H9 (cell line): ENCODE measurements at regions not wholly inside any gene's neighbourhood (a gene's known extent, or its start where the extent isn't known, plus 50 kb on each side); places are given as distances from the start of the nearest gene placed in this dataset.

Source experiments
- DNase-seq: peaks from one replicate; pipeline ENCODE4 v3.0.0-alpha.2; 2017
- H2AFZ ChIP-seq: one replicate; pipeline ENCODE4 v1.6.1; 2013; ENCODE audit warnings: mild to moderate bottlenecking, low read length, control low read depth, moderate library complexity
- H2AK5ac ChIP-seq: 2 replicates; pipeline ENCODE4 v1.6.1; 2013; ENCODE audit warnings: low read length, control low read depth, mixed read lengths; ENCODE audit not compliant: insufficient read length
- H2BK120ac ChIP-seq: one replicate; pipeline ENCODE4 v1.6.1; 2013; ENCODE audit warnings: low read depth, mild to moderate bottlenecking, low read length, control low read depth, inconsistent platforms; ENCODE audit not compliant: poor library complexity, severe bottlenecking
- H2BK12ac ChIP-seq: 2 replicates; pipeline ENCODE4 v1.6.1; 2013; ENCODE audit warnings: low read length, control low read depth, mixed read lengths, low read depth; ENCODE audit not compliant: insufficient read length
- H2BK15ac ChIP-seq: 2 replicates; pipeline ENCODE4 v1.6.1; 2013; ENCODE audit warnings: low read depth, low read length, control low read depth
- H2BK20ac ChIP-seq: one replicate; pipeline ENCODE4 v1.6.1; 2013; ENCODE audit warnings: low read depth, mild to moderate bottlenecking, low read length, control low read depth, inconsistent platforms; ENCODE audit not compliant: poor library complexity, severe bottlenecking
- H2BK5ac ChIP-seq: 2 replicates; pipeline ENCODE4 v1.6.1; 2013; ENCODE audit warnings: low read length, control low read depth, mixed read lengths; ENCODE audit not compliant: insufficient read length
- H3K14ac ChIP-seq: 2 replicates; pipeline ENCODE4 v1.6.1; 2013; ENCODE audit warnings: low read length, control low read depth; ENCODE audit not compliant: insufficient read depth
- H3K18ac ChIP-seq: 2 replicates; pipeline ENCODE4 v1.6.1; 2013; ENCODE audit warnings: low read depth, mild to moderate bottlenecking, mixed read lengths, low read length, control low read depth; ENCODE audit not compliant: insufficient read length
- H3K23ac ChIP-seq: 2 replicates; pipeline ENCODE4 v1.6.1; 2013; ENCODE audit warnings: low read length, control low read depth, mixed read lengths, low read depth; ENCODE audit not compliant: insufficient read length
- H3K23me2 ChIP-seq: 2 replicates; pipeline ENCODE4 v1.6.1; 2013; ENCODE audit warnings: low read depth, mild to moderate bottlenecking, mixed read lengths, low read length, control low read depth; ENCODE audit not compliant: insufficient read length, poor library complexity, severe bottlenecking
- H3K27ac ChIP-seq: 2 replicates; pipeline ENCODE4 v1.5.1; 2013; ENCODE audit warnings: low read length, control low read depth, mixed read lengths, low read depth; ENCODE audit not compliant: insufficient read length
- H3K27me3 ChIP-seq: 2 replicates; pipeline ENCODE4 v1.6.1; 2013; ENCODE audit warnings: low read length, control low read depth, inconsistent platforms; ENCODE audit not compliant: insufficient read depth
- H3K4ac ChIP-seq: 2 replicates; pipeline ENCODE4 v1.6.1; 2013; ENCODE audit warnings: low read depth, mild to moderate bottlenecking, control low read depth, inconsistent platforms, low read length, moderate library complexity
- H3K4me1 ChIP-seq: 2 replicates; pipeline ENCODE4 v1.6.1; 2013; ENCODE audit warnings: low read length, control low read depth, inconsistent platforms; ENCODE audit not compliant: insufficient read depth
- H3K4me2 ChIP-seq: 2 replicates; pipeline ENCODE4 v1.6.1; 2013; ENCODE audit warnings: low read length, control low read depth, mixed read lengths; ENCODE audit not compliant: insufficient read length, insufficient read depth
- H3K56ac ChIP-seq: 2 replicates; pipeline ENCODE4 v1.6.1; 2013; ENCODE audit warnings: low read depth, mild to moderate bottlenecking, mixed read lengths, low read length, control low read depth; ENCODE audit not compliant: insufficient read length
- H3K79me1 ChIP-seq: 2 replicates; pipeline ENCODE4 v1.6.1; 2013; ENCODE audit warnings: low read depth, mild to moderate bottlenecking, moderate library complexity, low read length, control low read depth, inconsistent platforms; ENCODE audit not compliant: insufficient read depth, poor library complexity, severe bottlenecking
- H3K79me2 ChIP-seq: 2 replicates; pipeline ENCODE4 v1.6.1; 2013; ENCODE audit warnings: low read length, control low read depth, inconsistent platforms; ENCODE audit not compliant: insufficient read depth
- H3K9ac ChIP-seq: 2 replicates; pipeline ENCODE4 v1.6.1; 2013; ENCODE audit warnings: low read length, control low read depth, mixed read lengths; ENCODE audit not compliant: insufficient read length; ENCODE audit errors: extremely low read depth
- H3K9me3 ChIP-seq: one replicate; pipeline ENCODE4 v1.6.1; 2013; ENCODE audit warnings: low read depth, low read length, inconsistent platforms; ENCODE audit not compliant: control insufficient read depth
- H3T11ph ChIP-seq: one replicate; pipeline ENCODE4 v1.6.1; 2013; ENCODE audit warnings: mild to moderate bottlenecking, low read length, control low read depth, inconsistent platforms
- H4K20me1 ChIP-seq: one replicate; pipeline ENCODE4 v1.6.1; 2013; ENCODE audit not compliant: control insufficient read depth, insufficient read length, insufficient read depth
- H4K5ac ChIP-seq: 2 replicates; pipeline ENCODE4 v1.6.1; 2013; ENCODE audit warnings: low read depth, mild to moderate bottlenecking, mixed read lengths, low read length, control low read depth; ENCODE audit not compliant: insufficient read length
- H4K8ac ChIP-seq: replicated peaks from 2 replicates; pipeline ENCODE4 v1.6.1; 2013; ENCODE audit warnings: low read length, control low read depth, mixed read lengths, low read depth; ENCODE audit not compliant: insufficient read length
- H4K91ac ChIP-seq: 2 replicates; pipeline ENCODE4 v1.6.1; 2013; ENCODE audit warnings: low read depth, mild to moderate bottlenecking, moderate library complexity, mixed read lengths, low read length, control low read depth; ENCODE audit not compliant: insufficient read length
- H3K27ac Mint-ChIP-seq, 3 experiments: 2 replicates in 2 of 3; 3 replicates in 1 of 3; pipeline ENCODE4 v1.8.0; 2020 to 2021; ENCODE audit warnings: mixed read lengths in 3 of 3, mild to moderate bottlenecking in 1 of 3, moderate library complexity in 1 of 3
- H3K27me3 Mint-ChIP-seq: 2 replicates; pipeline ENCODE4 v1.8.0; 2021; ENCODE audit warnings: low read depth, mild to moderate bottlenecking, moderate library complexity, mixed read lengths
- H3K36me3 Mint-ChIP-seq, 3 experiments: 2 replicates in 2 of 3; 3 replicates in 1 of 3; pipeline ENCODE4 v1.8.0; 2020 to 2021; ENCODE audit warnings: low read depth in 3 of 3, mixed read lengths in 3 of 3; ENCODE audit not compliant: insufficient read depth in 1 of 3
- H3K4me1 Mint-ChIP-seq, 2 experiments: 2 replicates each; pipeline ENCODE4 v1.8.0; 2020; ENCODE audit warnings: mixed read lengths in 2 of 2
- H3K4me3 Mint-ChIP-seq, 2 experiments: 2 replicates in 1 of 2; 3 replicates in 1 of 2; pipeline ENCODE4 v1.8.0; 2020 to 2021; ENCODE audit warnings: mild to moderate bottlenecking in 2 of 2, mixed read lengths in 2 of 2, moderate library complexity in 1 of 2
- H3K9me3 Mint-ChIP-seq, 2 experiments: 2 replicates in 1 of 2; 3 replicates in 1 of 2; pipeline ENCODE4 v1.8.0; 2020; ENCODE audit warnings: mild to moderate bottlenecking in 2 of 2, mixed read lengths in 2 of 2, moderate library complexity in 1 of 2
- WGBS: extraction: QIAGEN DNeasy Blood & Tissue Kit; methylation state at CpG from one replicate; pipeline ENCODE4 v1.1.7; 2013; ENCODE audit warnings: missing lambda C conversion rate, low lambda C conversion rate, mixed read lengths; ENCODE audit not compliant: insufficient read length; ENCODE audit errors: extremely low coverage; 5-methylcytosine and 5-hydroxymethylcytosine counted together
- TF ChIP-seq, protein P1 (sequence below): fragments of 200-600 bp; sonication (generic); conservative IDR thresholded peaks from 3 replicates; pipeline ENCODE4 v1.8.0; 2021; ENCODE audit warnings: antibody characterized with exemption, mild to moderate bottlenecking

DNA sequence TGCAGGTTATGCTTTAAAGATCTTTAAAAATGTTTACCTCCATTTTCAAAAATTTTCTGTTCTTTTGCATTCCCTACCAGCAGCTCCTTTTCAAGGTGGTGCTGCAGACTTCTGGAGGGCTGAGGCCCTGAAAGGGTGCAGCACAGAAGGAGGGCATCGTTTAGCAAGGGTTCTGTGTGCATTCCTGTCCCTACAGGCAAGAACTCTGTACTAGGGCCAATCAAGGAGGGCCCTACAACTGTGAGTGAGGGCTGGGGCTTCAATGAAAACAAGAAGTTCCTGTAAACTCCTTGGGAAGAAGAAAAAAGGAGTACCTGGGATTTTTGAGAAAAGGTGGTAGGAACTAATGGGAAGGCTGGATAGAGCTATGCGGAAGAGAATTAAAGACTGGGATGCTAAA lies 50.7 kb upstream of the CSRP2 start:
- H3K14ac ChIP-seq, result no peak overlapping the region
- TF ChIP-seq, protein P1, sequence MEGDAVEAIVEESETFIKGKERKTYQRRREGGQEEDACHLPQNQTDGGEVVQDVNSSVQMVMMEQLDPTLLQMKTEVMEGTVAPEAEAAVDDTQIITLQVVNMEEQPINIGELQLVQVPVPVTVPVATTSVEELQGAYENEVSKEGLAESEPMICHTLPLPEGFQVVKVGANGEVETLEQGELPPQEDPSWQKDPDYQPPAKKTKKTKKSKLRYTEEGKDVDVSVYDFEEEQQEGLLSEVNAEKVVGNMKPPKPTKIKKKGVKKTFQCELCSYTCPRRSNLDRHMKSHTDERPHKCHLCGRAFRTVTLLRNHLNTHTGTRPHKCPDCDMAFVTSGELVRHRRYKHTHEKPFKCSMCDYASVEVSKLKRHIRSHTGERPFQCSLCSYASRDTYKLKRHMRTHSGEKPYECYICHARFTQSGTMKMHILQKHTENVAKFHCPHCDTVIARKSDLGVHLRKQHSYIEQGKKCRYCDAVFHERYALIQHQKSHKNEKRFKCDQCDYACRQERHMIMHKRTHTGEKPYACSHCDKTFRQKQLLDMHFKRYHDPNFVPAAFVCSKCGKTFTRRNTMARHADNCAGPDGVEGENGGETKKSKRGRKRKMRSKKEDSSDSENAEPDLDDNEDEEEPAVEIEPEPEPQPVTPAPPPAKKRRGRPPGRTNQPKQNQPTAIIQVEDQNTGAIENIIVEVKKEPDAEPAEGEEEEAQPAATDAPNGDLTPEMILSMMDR, result no peak
- no peak overlapping the region for H2BK20ac ChIP-seq
- no peaks in the 10 kb centered on the region for H3K79me2 ChIP-seq
- no peak overlapping the region for H4K5ac ChIP-seq
- no peak overlapping the region for H3K18ac ChIP-seq
- H3K4me1 ChIP-seq, result no peaks in the 10 kb centered on the region
- no peak overlapping the region for H4K8ac ChIP-seq
- Mint-ChIP-seq H3K27me3 (no peaks in the 10 kb centered on the region), H3K4me1 (peaks cover 7% of the 10 kb centered on the region in 2 experiments; a peak in 3 of 4 replicates), H3K9me3 (peaks cover 4 to 6% of the 10 kb centered on the region in 2 experiments; a peak in 3 of 5 replicates), H3K4me3 (no peak overlapping the region), H3K36me3 (peaks cover 0 to 4% (median 2%) of the 10 kb centered on the region in 3 experiments; a peak in 3 of 7 replicates), H3K27ac (peak overlapping the region in 2 of 3 experiments; percentile 53 to 92; a peak in 2 of 7 replicates)
- no peak overlapping the region for H2BK120ac ChIP-seq
- no peak overlapping the region for H3K56ac ChIP-seq
- no peak overlapping the region for H2BK15ac ChIP-seq
- no peak overlapping the region for H3T11ph ChIP-seq
- H3K27me3 ChIP-seq, result no peaks in the 10 kb centered on the region
- no peaks in the 10 kb centered on the region for H3K9me3 ChIP-seq
- no peak overlapping the region for H3K9ac ChIP-seq
- H3K23me2 ChIP-seq, result peaks cover 2% of the 10 kb centered on the region
- H3K27ac ChIP-seq, result no peak overlapping the region
- no peak overlapping the region for H2AK5ac ChIP-seq
- DNase-seq, result no peak
- H3K79me1 ChIP-seq, result no peaks in the 10 kb centered on the region
- no peaks in the 10 kb centered on the region for H4K20me1 ChIP-seq
- no CpG with 5 or more reads among the region's 2 CpGs for WGBS
- H4K91ac ChIP-seq, result no peak overlapping the region
- H3K23ac ChIP-seq, result no peak overlapping the region
- H2BK12ac ChIP-seq, result no peak overlapping the region
- no peak overlapping the region for H3K4me2 ChIP-seq
- H2AFZ ChIP-seq, result no peak overlapping the region
- no peak overlapping the region for H2BK5ac ChIP-seq
- H3K4ac ChIP-seq, result no peak overlapping the region
